NB4 (cell line): ENCODE measurements at regions not wholly inside any gene's neighbourhood (a gene's known extent, or its start where the extent isn't known, plus 50 kb on each side); places are given as distances from the start of the nearest gene placed in this dataset.
"Not testable (repeated sequence)": the region's sequence is repeated elsewhere in the genome, so short reads cannot be mapped to it uniquely, and the experiment has no call there.

ENCODE experiments used
- DNase-seq: peaks from one replicate; pipeline ENCODE4 v3.0.0; 2010; ENCODE audit warnings: low read depth
- H3K4me3 ChIP-seq: one replicate; pipeline ENCODE4 v1.5.1; 2011; ENCODE audit warnings: mild to moderate bottlenecking, low read depth, low read length, moderate library complexity
- MYC ChIP-seq: IDR thresholded peaks from 2 replicates; pipeline ENCODE4 v1.6.1; 2011; ENCODE audit warnings: low read depth, low read length
- POLR2A ChIP-seq: IDR thresholded peaks from 2 replicates; pipeline ENCODE4 v1.6.1; 2011; ENCODE audit warnings: mild to moderate bottlenecking; ENCODE audit not compliant: insufficient read length; ENCODE audit errors: extremely low read depth
- TF ChIP-seq, protein P1 (sequence below): IDR thresholded peaks from 2 replicates; pipeline ENCODE4 v1.6.1; 2011; ENCODE audit warnings: low read depth, low read length
- TF ChIP-seq, protein P2 (sequence below): IDR thresholded peaks from one replicate; pipeline ENCODE4 v1.5.1; 2012; ENCODE audit warnings: low read depth, low read length

DNA sequence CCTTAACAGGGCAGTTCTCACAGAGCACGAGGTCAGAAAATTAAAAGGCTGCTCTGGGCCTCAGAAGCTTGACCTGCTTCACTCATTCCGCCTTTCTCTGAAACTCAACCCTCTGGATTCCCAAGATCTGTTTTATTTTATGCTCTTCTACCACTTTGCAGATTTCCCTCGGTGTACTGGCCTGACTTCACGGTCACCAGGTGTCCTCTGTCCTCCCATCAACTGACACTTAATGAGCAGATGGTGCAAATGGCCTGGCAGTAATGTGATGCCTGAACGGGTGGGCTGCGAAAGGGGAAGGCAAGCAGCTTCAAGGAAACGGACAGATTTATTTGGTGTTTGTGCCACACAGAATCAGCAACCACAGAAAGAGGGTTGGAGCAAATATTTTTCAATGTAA, 169.7 kb upstream of the TFAP2D start:
- no peak for TF ChIP-seq POLR2A

DNA sequence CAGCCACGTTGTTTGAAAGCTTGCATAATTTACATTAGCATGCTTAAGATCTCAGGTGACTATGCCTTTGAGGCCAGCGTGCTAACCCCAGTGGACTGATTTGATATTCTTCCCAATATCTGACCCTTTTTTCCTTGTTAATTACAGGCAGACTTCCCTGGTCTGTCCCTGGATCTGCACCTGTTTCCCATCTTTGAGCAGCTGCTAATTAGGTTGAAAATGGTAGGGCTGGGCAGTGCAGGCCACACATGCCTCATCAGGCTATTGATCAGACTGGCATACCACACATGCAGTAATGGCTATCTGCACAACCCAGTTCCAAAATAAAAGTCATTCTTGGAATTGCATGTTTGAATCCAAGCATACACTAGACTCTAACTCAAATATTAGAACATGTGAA, 164.3 kb upstream of the TFAP2D start:
- TF ChIP-seq MYC = no peak
- no peak for TF ChIP-seq POLR2A
- TF ChIP-seq, protein P1, sequence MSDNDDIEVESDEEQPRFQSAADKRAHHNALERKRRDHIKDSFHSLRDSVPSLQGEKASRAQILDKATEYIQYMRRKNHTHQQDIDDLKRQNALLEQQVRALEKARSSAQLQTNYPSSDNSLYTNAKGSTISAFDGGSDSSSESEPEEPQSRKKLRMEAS = no peak
- TF ChIP-seq, protein P2, sequence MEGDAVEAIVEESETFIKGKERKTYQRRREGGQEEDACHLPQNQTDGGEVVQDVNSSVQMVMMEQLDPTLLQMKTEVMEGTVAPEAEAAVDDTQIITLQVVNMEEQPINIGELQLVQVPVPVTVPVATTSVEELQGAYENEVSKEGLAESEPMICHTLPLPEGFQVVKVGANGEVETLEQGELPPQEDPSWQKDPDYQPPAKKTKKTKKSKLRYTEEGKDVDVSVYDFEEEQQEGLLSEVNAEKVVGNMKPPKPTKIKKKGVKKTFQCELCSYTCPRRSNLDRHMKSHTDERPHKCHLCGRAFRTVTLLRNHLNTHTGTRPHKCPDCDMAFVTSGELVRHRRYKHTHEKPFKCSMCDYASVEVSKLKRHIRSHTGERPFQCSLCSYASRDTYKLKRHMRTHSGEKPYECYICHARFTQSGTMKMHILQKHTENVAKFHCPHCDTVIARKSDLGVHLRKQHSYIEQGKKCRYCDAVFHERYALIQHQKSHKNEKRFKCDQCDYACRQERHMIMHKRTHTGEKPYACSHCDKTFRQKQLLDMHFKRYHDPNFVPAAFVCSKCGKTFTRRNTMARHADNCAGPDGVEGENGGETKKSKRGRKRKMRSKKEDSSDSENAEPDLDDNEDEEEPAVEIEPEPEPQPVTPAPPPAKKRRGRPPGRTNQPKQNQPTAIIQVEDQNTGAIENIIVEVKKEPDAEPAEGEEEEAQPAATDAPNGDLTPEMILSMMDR = no peak
- no peak overlapping the region for H3K4me3 ChIP-seq
- no peak for DNase-seq

More for the DNA sequence above, 169.7 kb upstream of the TFAP2D start:
- no peak for DNase-seq
- H3K4me3 ChIP-seq = no peak overlapping the region

DNA sequence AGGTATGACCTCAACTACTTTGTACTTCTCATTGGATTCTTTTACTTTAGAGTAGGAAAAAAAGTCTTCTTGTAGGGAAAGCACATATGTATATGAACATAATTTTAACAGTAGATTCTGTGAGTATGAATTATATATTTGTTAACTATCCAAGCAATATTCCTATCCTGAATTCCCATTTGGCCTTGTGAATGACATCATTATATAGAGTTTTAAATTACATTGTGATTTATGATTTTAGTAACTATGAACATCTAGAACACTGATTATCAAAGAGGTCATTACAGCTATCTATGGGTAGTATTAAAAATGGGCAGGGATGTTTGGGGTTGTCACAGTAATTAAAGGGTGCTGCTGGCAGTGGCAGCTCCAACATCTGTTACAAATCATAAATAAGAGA, 163.9 kb upstream of the TFAP2D start:
- DNase-seq = no peak
- TF ChIP-seq, protein P1 = no peak
- TF ChIP-seq MYC (no peak), POLR2A (no peak)
- TF ChIP-seq, protein P2 = no peak

DNA sequence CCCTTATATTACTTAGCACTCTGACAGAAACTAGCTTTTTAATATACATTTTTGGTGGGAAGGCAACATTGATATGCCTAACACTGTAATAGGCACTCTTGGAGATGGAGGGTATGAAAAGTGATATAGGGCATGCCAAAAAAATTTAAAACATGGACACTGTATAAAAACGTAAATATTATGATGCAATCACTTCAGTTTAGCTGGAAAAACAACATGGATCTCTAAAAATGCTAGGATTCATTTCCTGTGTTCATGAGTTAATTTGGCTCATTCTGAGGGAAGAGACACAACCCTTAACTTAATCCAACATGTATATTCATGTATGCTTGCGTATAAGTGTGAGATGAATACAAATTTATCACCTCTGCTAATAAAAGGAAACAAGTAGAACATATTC, 157.3 kb upstream of the TFAP2D start:
- TF ChIP-seq MYC = no peak
- TF ChIP-seq, protein P2 = no peak
- TF ChIP-seq, protein P1 = no peak
- no peak for TF ChIP-seq POLR2A
- no peak for DNase-seq
- H3K4me3 ChIP-seq = no peak overlapping the region

More for the DNA sequence above, 163.9 kb upstream of the TFAP2D start:
- H3K4me3 ChIP-seq = no peak overlapping the region

DNA sequence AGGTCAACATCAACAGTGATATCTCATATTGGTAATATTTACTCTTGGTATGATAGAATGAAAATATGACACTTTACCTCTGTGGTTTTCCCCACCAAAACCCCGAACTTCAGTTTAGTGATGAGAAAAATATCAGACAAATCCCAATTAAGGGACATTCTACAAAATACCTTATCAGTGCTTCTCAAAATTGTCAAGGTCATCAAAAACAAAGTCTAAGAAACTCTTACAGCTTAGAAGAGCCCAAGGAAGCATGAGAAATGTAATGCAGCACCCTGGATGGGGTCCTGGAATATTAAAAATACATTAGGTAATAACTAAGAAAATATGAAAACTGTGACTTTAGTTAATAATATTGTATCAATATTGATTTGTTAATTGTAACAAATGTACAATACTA, 148.3 kb upstream of the TFAP2D start:
- TF ChIP-seq, protein P1 = no peak
- TF ChIP-seq MYC (no peak), POLR2A (no peak)
- TF ChIP-seq, protein P2 = no peak
- H3K4me3 ChIP-seq = no peak overlapping the region
- no peak for DNase-seq

DNA sequence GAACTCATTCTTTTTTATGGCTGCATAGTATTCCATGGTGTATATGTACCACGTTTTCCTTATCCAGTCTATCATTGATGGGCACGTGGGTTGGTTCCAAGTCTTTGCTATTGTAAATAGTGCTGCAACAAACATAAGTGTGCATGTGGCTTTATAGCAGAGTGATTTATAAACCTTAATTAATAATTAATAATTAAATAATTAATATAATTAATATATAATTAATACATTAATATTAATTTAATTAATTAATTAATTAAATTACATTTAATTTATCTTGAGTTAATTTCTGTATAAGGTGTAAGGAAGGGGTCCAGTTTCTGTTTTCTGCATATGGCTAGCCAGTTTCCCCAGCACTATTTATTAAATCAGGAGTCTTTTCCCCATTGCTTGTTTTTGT, 142.1 kb upstream of the TFAP2D start:
- H3K4me3 ChIP-seq, DNase-seq: not testable (repeated sequence)

DNA sequence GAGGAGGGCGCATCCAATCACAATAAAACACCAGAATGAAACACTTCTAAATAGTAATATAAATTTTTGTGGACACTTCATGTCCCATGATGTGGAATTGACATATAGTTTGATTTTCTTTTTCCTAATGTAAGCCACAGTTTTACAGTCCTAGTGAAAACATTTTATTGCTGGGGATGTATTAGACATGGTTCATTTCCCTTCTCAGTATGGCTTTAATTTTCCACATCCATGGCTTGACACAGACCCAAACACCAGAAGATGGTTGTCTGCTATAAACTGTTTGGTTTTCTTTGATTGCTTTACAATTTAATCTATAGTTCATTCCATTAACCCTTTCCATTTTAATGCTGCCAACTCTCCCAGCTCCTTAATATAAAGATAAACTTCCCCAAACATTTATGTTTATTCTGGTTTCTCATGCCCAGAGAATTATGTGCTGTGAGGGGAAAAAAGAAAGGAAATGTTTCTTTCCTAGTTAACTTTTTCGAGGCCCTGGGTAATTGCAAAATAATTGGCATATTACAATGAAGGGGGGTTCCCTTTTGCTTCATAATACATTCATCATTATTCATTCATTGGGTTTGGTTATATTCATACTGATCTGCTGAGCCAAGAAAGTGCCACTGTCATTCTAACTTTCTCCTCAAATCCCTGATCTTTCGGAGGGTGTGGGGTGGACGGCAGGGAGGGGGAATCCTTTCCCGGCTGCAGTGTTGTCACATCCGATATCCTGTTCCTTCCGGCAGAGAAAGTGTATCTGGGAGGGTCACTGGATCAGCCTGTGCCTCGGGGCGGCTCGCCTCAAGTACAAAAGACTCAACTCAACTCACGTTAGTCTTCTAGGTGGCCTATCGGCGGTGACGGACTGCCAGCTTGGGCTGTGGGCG, 127.6 kb upstream of the TFAP2D start:
- H3K4me3 ChIP-seq = no peak overlapping the region
- TF ChIP-seq MYC (no peak), POLR2A (no peak)
- TF ChIP-seq, protein P2 = no peak
- no peak for DNase-seq
